HUDEP-2 (cell line): ENCODE measurements at regions not wholly inside any gene's neighbourhood (a gene's known extent, or its start where the extent isn't known, plus 50 kb on each side); places are given as distances from the start of the nearest gene placed in this dataset.

ENCODE experiments used
- DNase-seq, 76 experiments: peaks; one replicate each; lab custom pipeline; 2025; ENCODE audit not compliant: unreplicated experiment in 76 of 76; lab: John Stamatoyannopoulos, UW

GRCh38 chr7:52712938-52713337 lies 322.5 kb upstream of the POM121L12 start:
- DNase-seq: no peak

GRCh38 chr7:52711951-52712350 lies 323.5 kb upstream of the POM121L12 start:
- no peak for DNase-seq

- DNase-seq: no peak
Observed at GRCh38 chr7:52708846-52709245, 326.6 kb upstream of the POM121L12 start.

GRCh38 chr7:52705768-52706167 lies 329.7 kb upstream of the POM121L12 start:
- DNase-seq: no peak

- DNase-seq: no peak
Observed at GRCh38 chr7:52700349-52700748, 335.1 kb upstream of the POM121L12 start.

- DNase-seq: no peak
Observed at GRCh38 chr7:52695973-52696595, 339.3 kb upstream of the POM121L12 start.

GRCh38 chr7:52691257-52691656 lies 344.2 kb upstream of the POM121L12 start:
- DNase-seq: no peak

- DNase-seq: no peak
Observed at GRCh38 chr7:52689912-52690311, 345.5 kb upstream of the POM121L12 start.

- no peak for DNase-seq
Observed at GRCh38 chr7:52685333-52685732, 350.1 kb upstream of the POM121L12 start.

GRCh38 chr7:52684388-52684787 lies 351.0 kb upstream of the POM121L12 start:
- DNase-seq: no peak

GRCh38 chr7:52682993-52683392 lies 352.4 kb upstream of the POM121L12 start:
- DNase-seq: no peak

GRCh38 chr7:52670608-52671225 lies 364.7 kb upstream of the POM121L12 start:
- DNase-seq: no peak

GRCh38 chr7:52669031-52669430 lies 366.4 kb upstream of the POM121L12 start:
- no peak for DNase-seq

- DNase-seq: no peak
Observed at GRCh38 chr7:52668435-52668834, 367.0 kb upstream of the POM121L12 start.

- no peak for DNase-seq
Observed at GRCh38 chr7:52659178-52659577, 376.3 kb upstream of the POM121L12 start.

- no peak for DNase-seq
Observed at GRCh38 chr7:52656098-52656497, 379.3 kb upstream of the POM121L12 start.

GRCh38 chr7:52652621-52653020 lies 382.8 kb upstream of the POM121L12 start:
- DNase-seq: no peak

GRCh38 chr7:52648872-52649271 lies 386.6 kb upstream of the POM121L12 start:
- no peak for DNase-seq

GRCh38 chr7:52647046-52647445 lies 388.4 kb upstream of the POM121L12 start:
- DNase-seq: no peak

GRCh38 chr7:52639981-52640380 lies 395.5 kb upstream of the POM121L12 start:
- no peak for DNase-seq

- no peak for DNase-seq
Observed at GRCh38 chr7:52639126-52639525, 396.3 kb upstream of the POM121L12 start.

GRCh38 chr7:52635021-52635420 lies 400.4 kb upstream of the POM121L12 start:
- no peak for DNase-seq

- DNase-seq: no peak
Observed at GRCh38 chr7:52620849-52621248, 414.6 kb upstream of the POM121L12 start.
